GM18907 (cell line): ENCODE measurements at regions not wholly inside any gene's neighbourhood (a gene's known extent, or its start where the extent isn't known, plus 50 kb on each side); places are given as distances from the start of the nearest gene placed in this dataset.
"Not testable (repeated sequence)": the region's sequence is repeated elsewhere in the genome, so short reads cannot be mapped to it uniquely, and the experiment has no call there.

ENCODE experiments used
- ATAC-seq: cut with Tn5 transposase; IDR thresholded peaks from one replicate; pipeline ENCODE4 v1.9.1; 2021; ENCODE audit warnings: mild to moderate bottlenecking, moderate library complexity; ENCODE audit not compliant: unreplicated experiment

DNA sequence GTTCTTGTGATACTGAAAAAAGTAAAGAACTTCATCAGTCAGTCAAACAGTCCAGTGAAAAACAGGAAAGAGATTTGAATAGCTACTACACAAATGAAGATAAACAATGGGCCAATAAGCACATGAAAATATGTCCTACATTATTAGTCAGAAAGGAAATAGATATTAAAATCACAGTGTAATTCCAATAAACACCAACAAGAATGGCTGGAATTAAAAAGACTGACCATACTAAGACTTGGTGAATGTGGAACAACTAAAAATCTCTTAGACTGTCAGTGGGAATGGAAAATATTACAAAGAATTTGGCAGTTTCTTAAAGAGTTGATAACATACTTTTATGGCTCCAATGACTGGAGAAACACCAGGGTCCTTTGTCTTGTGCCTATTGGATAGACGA is 241.8 kb upstream of the USP24 start:
- ATAC-seq, result no peak

DNA sequence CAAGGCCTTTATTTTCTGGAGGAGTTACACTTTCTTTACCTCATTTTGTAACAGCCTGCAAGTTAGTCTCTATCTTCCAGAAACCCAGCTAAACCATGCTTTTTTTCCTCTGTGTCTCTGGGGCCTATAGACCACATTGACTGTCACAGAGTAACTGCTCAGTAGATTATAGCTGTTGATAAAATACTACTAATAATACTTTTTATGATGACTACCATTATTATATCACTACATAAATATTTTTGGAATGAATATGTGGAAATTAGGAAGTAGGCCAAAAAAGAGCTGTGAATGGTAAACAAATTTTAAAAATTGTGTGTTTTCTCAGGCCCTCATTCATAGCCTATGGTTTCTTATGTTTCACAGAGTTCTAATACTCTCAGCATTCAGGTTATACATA is 233.1 kb upstream of the USP24 start:
- no peak for ATAC-seq

DNA sequence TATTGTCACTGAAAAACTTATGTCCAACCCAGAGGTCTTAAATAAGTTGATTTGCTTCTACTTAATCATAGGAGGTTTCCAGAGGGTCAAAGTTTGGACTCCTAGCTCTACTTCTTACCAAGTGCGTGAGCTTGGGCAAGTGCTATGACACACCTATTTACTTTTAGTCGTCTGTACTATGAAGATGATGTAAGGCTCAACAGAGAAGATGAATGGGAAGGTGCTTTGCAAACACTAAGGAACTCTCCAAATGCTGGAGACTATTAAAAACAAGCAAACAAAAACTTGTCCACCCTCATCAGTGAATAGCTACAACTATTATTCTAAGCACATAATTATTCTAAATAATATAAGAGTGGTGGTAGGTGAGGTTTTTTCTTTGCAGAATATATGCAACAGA is 232.3 kb upstream of the USP24 start:
- ATAC-seq, result no peak

DNA sequence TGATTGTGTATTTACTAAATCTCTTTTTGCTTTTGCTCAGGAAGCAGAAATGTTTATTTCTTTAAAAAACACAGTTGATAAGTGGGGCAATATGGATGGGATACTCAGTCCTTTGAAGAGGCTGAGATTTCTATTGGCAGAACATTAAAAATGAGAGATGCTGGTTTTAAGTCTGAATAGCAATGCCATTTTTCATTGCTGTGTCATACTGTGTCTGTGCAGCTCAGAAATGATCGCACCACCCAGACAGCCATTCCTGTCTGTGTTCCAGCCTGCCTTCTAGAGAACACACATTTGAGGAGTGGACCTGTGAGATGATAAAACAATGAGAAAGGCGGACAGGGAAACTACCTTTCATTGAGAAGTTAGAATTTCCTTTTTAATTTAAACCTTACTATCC is 231.2 kb upstream of the USP24 start:
- no peak for ATAC-seq

DNA sequence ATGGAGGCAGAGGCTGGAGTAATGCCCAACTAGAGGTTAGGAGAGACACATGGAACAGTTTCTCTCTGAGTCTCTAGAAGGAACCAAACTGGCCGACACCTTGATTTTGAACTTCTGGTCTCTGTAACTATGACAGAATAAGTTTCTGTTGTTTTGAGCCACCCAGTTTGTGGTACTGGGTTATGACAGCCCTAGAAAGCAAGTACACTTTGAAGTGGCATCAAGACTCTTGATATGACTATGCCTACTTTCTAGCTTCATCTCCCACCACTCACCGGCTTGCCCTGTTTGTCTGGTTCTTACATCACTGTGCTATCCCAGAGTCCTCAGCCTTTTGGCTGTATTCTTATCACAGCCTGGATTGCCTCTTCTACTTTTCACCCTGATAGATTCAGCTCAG is 230.3 kb upstream of the USP24 start:
- ATAC-seq, result peak; percentile 92

DNA sequence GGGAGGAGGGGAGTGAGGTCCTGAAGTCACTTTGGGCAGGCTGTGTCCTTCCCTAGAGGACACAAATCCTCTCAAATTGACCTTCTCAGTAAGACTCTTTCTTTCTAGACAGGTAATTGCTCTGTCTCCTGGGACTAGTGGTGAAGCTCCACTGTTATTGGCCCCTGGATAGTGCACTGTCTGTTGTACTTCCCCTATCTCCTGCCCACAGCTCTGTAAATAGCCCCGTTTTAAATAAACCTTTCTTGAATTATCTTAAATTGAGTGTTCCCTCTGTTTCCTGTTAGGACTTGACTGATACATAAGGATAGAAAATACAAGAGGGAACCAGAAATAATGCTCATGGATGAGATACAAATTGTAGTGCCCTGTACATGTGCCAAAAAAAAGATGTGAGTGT is 229.5 kb upstream of the USP24 start:
- no peak for ATAC-seq

DNA sequence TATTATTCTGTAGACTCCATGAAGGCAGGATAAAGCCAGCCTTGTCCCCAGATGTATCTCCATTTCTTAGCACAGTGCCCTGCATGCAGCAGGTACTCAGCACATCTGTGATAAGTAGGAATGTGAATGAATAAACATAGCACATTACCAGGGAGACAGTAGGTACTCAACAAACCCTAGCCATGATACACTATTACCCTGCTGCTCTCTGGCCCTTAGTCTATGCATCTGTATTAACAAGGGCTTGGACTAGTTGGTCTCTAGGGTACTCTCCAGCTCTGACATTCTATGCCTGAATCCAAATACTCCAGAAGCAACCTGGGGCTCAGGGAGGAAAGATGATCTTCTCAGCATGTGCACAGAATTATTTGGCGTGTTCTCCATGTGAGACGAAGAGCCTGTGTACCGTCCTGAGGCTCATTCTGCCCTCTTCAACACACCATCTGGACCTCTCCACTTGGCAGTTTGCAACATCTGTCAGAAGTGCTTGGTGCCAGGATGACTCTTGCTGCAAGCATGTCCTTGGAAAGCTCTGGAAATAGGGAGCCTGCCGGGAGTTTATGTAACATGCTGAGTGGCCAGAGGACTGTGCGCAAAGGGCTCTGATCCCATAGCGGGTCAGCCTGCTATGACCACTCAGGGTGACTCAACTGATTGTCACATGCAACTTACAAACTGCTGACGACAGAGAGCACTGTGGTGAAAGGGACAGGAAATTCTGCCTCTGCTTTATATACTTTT is 228.2 kb upstream of the USP24 start:
- no peak for ATAC-seq

DNA sequence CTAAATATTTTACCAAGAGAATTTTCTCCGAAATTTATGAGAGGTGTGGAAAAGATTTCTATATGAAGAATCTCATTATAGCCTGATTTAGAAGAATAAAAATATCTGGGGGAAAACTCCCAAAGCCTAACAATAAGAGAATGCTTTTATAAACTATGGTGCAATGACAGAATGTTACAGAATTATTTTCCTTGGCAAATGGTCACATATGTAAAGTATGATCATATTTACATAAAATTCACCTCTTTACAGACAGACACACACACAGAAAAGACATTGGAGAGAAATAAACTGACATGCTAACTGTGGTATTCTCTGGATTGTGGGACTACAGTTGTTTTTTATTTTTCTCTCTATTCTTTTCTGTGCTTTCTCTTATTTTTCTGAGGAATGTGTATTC is 226.3 kb upstream of the USP24 start:
- ATAC-seq, result no peak

DNA sequence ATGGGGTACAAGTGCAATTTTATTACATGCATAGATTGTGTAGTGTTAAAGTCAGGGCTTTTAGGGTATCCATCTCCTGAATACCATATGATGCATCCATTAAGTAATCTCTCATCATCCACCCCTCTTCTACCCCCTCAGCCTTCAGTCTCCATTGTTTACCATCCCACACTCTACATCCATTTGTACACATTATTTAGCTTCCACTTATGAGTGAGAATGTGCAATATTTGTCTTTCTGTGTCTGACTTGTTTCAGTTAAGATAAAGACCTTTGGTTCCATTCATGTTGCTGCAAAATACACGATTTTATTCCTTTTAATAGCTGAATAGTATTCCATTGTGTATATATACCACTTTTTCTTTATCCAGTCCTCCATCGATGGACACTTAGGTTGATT is 222.5 kb upstream of the USP24 start:
- ATAC-seq, result no peak

DNA sequence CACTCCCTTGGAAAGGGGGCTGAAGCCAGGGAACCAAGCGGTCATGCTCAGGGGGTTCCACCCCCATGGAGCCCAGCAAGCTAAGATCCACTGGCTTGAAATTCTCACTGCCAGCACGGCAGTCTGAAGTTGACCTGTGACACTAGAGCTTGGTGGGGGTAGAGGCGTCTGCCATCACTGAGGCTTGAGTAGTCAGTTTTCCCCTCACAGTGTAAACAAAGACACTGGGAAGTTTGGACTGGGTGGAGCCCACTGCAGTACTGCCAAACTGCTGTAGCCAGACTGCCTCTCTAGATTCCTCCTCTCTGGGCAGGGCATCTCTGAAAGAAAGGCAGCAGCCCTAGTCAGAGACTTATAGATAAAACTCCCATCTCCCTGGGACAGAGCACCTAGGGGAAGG is 215.6 kb upstream of the USP24 start:
- ATAC-seq, result not testable (repeated sequence)

DNA sequence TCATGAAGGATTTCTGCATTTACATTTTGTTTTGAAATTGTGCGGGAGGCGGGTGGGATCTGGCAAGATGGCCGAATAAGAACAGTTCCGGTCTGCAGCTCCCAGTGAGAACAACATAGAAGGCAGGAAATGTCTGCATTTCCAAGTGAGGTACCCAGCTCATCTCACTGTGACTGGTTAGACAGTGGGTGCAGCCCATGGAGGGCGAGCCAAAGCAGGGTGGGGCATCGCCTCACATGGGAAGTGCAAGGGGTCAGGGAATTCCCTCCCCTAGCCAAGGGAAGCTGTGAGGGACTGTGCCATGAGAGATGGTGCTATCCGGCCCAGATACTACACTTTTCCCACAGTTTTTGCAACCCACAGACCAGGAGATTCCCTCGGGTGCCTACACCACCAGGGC is 215.0 kb upstream of the USP24 start:
- not testable (repeated sequence) for ATAC-seq

DNA sequence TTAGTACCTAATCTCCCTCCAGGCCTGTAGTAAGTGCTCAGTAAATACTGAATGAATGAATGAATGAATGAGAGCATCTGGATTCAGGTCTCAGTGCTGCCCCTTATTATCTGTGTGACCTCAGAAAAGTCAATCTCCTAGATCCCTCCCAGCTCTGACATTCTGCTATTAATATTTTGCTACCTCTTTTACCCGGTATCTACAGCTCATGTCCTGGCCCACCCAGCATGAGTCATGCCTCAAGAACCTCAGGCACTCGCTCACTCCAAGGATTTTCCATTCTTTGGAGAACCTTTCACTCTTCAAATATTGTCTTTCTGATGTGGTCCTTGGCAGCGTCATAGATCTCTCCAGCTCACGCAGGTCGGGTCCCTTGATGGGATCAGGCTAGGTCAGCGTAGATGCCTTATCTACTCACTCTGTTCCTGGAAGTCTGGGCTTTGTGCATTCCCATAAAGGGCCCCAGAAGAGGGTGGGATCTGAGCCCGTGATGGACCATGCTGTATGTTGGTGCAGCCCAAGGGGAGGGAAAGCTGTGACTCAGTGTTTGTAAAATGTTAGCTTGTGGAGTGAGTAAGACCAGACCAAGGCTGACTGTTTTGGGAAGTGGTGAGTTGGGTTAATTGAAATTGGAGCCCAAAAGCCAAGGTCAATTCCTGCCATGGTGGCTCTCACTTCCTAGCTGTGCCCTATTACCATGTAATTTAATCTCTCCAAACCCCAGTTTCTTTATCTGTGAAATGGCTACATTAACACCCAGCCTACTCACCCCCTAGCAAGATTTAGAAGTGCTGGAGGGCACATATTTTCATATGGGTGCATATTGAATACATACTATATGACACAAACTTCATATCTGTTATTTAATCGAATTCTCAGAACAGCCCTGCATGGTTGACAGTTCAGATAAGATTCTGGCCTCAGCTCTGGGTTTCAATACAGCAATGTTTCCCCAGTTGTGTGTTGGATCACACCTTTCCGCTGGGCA is 214.1 kb upstream of the USP24 start:
- no peak for ATAC-seq

DNA sequence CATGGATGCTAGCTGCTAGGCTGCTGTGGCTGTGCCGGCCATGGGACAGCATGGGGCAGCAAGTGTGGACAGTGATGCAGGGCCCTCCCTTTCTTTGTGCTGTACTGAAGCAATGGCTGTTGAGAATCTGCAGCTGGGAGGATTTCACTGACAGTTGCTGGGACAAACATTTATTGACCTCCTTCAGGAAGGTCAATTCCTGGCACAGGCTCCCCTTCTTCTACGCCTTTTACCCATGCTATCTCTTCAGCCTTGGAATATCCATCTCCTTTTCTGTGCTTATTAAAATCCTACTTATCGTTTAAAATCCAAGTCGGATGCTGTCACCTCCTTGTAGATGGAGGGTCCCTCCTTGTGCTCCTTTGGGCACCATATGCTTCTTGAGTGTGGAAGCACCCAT is 213.1 kb upstream of the USP24 start:
- ATAC-seq, result no peak

DNA sequence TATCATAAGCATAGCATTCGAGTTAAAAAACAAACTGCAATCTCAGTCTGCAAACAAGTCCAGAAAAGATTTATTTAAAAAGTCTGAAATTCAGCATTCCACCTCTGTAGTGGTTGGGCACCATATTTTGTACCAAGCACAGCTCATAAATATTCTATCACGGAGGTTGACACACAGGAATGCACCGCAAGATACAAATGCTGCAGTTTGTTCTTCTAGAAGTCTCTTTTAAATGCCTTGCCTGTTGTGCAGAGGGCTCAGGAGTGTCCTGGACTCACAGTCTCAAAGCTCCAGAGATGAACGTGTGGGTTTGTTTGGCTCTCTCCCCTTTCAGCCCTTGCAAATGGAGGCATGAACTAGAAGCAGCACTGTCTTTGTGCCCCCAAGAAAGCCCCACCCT is 212.4 kb upstream of the USP24 start:
- ATAC-seq, result no peak

DNA sequence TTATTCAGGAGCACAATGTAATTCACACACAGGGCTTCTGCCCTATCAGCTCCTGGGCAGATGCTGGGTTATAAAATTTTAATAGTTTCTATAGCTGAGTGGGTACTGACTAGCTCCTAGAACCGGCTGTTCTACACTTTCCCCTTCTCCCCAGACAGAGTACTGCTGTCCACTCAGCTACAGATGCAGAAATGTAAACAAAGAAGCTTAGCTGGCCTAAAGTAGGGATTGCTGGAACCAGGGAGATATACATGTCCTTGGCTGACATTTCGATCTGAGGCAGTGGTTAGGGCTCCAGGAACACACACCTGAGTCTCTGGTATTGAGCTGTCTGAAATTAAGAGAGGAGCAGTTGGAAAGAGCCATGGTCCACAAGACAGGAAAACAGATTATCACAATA is 211.5 kb upstream of the USP24 start:
- ATAC-seq, result no peak

DNA sequence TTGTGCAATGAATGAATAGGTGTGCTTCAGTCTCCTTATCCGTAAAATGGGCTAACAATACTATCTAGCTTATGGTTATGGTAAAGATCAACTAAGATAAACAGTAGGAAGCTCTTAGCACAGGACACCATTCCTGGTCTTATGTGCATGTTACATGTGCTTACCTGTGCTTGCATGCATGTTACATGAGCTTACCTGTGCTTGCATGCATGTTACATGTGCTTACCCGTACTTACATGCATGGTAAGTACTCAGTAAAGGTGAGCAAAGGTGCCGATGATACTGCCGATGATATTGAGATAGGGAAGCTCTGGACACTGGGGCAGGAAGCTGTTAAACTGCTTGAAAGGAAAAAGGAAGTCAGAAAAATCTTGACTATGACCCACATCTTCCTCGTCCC is 211.0 kb upstream of the USP24 start:
- no peak for ATAC-seq

DNA sequence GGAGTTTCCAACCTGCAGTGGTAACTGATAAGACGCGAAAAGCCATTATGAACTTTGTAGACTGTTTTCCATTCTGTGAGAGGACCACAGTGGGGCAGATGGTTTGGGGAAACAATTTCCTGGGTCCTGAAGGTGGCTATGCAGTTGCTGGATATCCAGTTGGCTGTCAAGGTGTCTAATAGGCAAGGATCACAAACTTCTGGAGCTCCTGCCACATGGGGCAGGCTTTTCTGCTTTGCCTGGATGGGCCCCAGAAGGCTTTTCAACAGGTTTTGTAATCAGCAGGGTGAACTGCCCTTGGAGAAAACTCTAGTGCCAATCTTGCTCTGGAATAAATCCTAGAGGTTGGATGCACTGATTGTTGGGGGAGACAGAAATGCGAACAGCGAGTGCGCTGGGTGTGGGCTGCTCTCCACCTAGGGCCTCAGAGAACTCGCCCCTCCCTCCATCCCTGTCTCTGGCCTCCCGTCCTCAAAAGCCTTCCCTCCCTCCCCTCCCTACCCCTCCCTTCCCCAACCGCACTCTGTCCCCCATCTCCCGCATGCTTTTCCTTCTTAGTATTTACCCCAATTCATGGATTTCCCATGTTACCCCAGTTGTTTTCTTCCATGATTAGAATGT is 210.3 kb upstream of the USP24 start:
- no peak for ATAC-seq

DNA sequence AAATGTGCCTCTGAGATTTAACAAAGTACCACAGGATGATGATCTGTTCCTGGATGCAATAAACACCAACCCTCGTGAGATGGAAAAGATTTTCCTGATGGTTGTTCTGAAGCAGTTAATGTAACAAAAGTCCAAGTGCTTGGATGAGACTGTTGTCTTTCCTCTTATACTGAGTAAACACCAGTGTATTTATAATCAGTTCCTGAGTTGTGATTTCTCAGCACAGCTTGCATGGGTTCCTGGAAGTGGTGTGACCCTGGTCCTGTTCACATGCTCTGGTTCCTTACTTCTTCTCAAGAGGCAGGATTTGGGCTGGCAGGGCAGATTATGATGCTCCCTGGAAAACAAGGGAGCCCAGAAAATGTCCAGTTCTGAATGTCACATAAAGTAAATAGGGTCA is 208.2 kb upstream of the USP24 start:
- no peak for ATAC-seq

DNA sequence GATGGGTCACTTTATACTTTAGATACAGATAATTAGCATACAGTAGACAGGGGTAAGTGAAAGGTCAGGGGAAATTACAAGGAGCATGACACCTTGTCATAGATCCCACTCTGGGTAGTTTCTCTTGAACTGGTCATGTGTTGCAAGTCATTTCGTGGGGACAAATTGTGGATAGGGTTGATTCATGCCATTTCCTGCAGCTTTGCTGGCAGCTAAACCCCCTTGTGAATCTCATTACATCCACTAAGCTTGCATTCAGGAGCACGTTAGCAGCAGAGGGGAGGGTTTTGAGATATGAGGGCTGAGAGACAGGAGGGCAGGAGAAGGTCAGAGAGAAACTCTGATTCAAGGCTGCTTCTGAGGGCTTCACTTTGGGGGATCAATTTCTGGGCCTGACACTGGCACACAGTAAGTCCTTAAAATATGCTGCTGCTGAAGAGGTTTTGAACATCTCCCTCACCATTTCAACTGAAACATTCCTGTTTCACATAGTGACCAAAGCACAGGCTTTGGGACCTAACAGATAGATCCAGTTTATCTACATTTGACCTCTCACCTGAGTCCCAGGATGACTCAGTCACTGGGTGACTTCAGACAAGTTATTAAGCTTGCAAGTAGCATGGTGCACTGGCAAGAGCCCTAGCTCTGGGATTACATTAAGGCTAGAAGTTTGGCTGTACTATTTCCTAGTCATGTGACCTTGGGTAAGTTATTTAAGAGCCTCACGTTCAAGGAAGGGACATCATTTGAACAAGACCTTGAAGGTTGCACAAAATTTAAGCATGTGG is 206.0 kb upstream of the USP24 start:
- no peak for ATAC-seq

DNA sequence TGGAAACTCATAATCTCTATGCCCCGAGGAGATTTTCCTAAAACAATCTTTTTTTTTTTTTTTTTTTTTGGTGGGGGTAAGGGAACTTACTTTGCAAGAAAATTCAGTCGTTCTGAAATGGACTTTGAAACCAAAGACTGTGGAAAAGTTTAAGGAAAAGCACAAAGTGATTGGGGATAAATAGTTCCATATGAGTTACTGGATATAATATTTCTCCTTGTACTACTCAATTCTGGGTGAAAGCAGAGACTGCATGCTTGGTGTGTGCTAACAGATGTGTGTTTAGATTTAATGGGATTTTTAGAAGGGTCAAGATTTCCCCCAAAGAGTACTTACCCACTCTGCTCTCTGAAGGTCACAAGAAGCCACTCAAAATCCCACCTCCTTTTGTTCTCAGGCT is 204.9 kb upstream of the USP24 start:
- no peak for ATAC-seq
